ENCODE measurements at regions not wholly inside any gene's neighbourhood (a gene's known extent, or its start where the extent isn't known, plus 50 kb on each side); places are given as distances from the start of the nearest gene placed in this dataset.
"Not testable (repeated sequence)": the region's sequence is repeated elsewhere in the genome, so short reads cannot be mapped to it uniquely, and the experiment has no call there.

GRCh38 chr1:200257235-200257634, 152.6 kb downstream of the ZNF281 start:
- H3K27me3 Mint-ChIP-seq (ENCODE audit: low read depth), result no peaks in the 10 kb centered on the region
- Histone ChIP-seq H3K79me2 (ENCODE audit: insufficient read depth, low read length) (no peaks in the 10 kb centered on the region), H3K14ac (ENCODE audit: insufficient read depth, low read length) (no peak overlapping the region), H2AFZ (ENCODE audit: low read length) (no peak overlapping the region), H3K23ac (ENCODE audit: insufficient read length, low read depth, low read length) (no peak overlapping the region), H2BK15ac (ENCODE audit: low read depth, low read length) (no peak overlapping the region), H2AK5ac (ENCODE audit: insufficient read length, low read length) (no peak overlapping the region), H3K4me1 (ENCODE audit: insufficient read depth, low read length) (no peaks in the 10 kb centered on the region), H3K4me2 (ENCODE audit: insufficient read depth, insufficient read length, low read length) (no peak overlapping the region), H2BK120ac (ENCODE audit: low read depth, low read length, poor library complexity, severe bottlenecking) (no peak overlapping the region), H4K91ac (ENCODE audit: insufficient read length, low read depth, low read length) (no peak overlapping the region), H3K18ac (ENCODE audit: insufficient read length, low read depth, low read length) (no peak overlapping the region), H3K9ac (ENCODE audit: extremely low read depth, insufficient read length, low read length) (no peak overlapping the region), H4K20me1 (ENCODE audit: control insufficient read depth, insufficient read depth, insufficient read length) (no peaks in the 10 kb centered on the region), H3K4ac (ENCODE audit: low read depth, low read length) (no peak overlapping the region), H3K27me3 (ENCODE audit: insufficient read depth, low read length) (no peaks in the 10 kb centered on the region), H3K9me3 (ENCODE audit: control insufficient read depth, low read depth, low read length) (no peaks in the 10 kb centered on the region), H2BK5ac (ENCODE audit: insufficient read length, low read length) (no peak overlapping the region), H3K79me1 (ENCODE audit: insufficient read depth, low read depth, low read length, poor library complexity, severe bottlenecking) (no peaks in the 10 kb centered on the region), H3K56ac (ENCODE audit: insufficient read length, low read depth, low read length) (no peak overlapping the region), H2BK12ac (ENCODE audit: insufficient read length, low read depth, low read length) (no peak overlapping the region), H4K8ac (replicated peaks; ENCODE audit: insufficient read length, low read depth, low read length) (no peak overlapping the region), H3K27ac (ENCODE audit: insufficient read length, low read depth, low read length) (no peak overlapping the region), H4K5ac (ENCODE audit: insufficient read length, low read depth, low read length) (no peak overlapping the region), H3K23me2 (ENCODE audit: insufficient read length, low read depth, low read length, poor library complexity, severe bottlenecking) (no peaks in the 10 kb centered on the region), H2BK20ac (ENCODE audit: low read depth, low read length, poor library complexity, severe bottlenecking) (no peak overlapping the region), H3T11ph (ENCODE audit: low read length) (no peak overlapping the region)
- no peaks in the 10 kb centered on the region for H3K36me3 Mint-ChIP-seq (ENCODE audit: insufficient read depth in 1 of 3, low read depth in 3 of 3)
- H3K27ac Mint-ChIP-seq, result no peak overlapping the region
- no peak overlapping the region for H3K4me3 Mint-ChIP-seq
- no peaks in the 10 kb centered on the region for H3K9me3 Mint-ChIP-seq
- no peak for DNase-seq
- H3K4me1 Mint-ChIP-seq, result no peaks in the 10 kb centered on the region
- WGBS (ENCODE audit: extremely low coverage, insufficient read length, low lambda C conversion rate), result no CpG with 5 or more reads among the region's 10 CpGs
- TF ChIP-seq CTCF (conservative IDR thresholded peaks at IDR 0.05), result no peak

- not testable (repeated sequence) for H3K79me2 ChIP-seq (ENCODE audit: insufficient read depth, low read length); H3K27me3 Mint-ChIP-seq (ENCODE audit: low read depth); H2BK15ac ChIP-seq (ENCODE audit: low read depth, low read length); H3K14ac ChIP-seq (ENCODE audit: insufficient read depth, low read length); H3T11ph ChIP-seq (ENCODE audit: low read length); H3K4me1 ChIP-seq (ENCODE audit: insufficient read depth, low read length); DNase-seq; H3K9ac ChIP-seq (ENCODE audit: extremely low read depth, insufficient read length, low read length); H3K4me2 ChIP-seq (ENCODE audit: insufficient read depth, insufficient read length, low read length); H3K4me3 Mint-ChIP-seq; H4K91ac ChIP-seq (ENCODE audit: insufficient read length, low read depth, low read length); H3K18ac ChIP-seq (ENCODE audit: insufficient read length, low read depth, low read length); H3K4ac ChIP-seq (ENCODE audit: low read depth, low read length); H3K27me3 ChIP-seq (ENCODE audit: insufficient read depth, low read length); H3K23ac ChIP-seq (ENCODE audit: insufficient read length, low read depth, low read length); H3K23me2 ChIP-seq (ENCODE audit: insufficient read length, low read depth, low read length, poor library complexity, severe bottlenecking); H2BK20ac ChIP-seq (ENCODE audit: low read depth, low read length, poor library complexity, severe bottlenecking); H3K9me3 Mint-ChIP-seq; H4K8ac ChIP-seq (replicated peaks; ENCODE audit: insufficient read length, low read depth, low read length); H2BK120ac ChIP-seq (ENCODE audit: low read depth, low read length, poor library complexity, severe bottlenecking); H2AFZ ChIP-seq (ENCODE audit: low read length); H3K9me3 ChIP-seq (ENCODE audit: control insufficient read depth, low read depth, low read length); H4K20me1 ChIP-seq (ENCODE audit: control insufficient read depth, insufficient read depth, insufficient read length); H3K27ac Mint-ChIP-seq; H3K79me1 ChIP-seq (ENCODE audit: insufficient read depth, low read depth, low read length, poor library complexity, severe bottlenecking); H3K36me3 Mint-ChIP-seq (ENCODE audit: insufficient read depth in 1 of 3, low read depth in 3 of 3); H3K56ac ChIP-seq (ENCODE audit: insufficient read length, low read depth, low read length); H2BK12ac ChIP-seq (ENCODE audit: insufficient read length, low read depth, low read length); H3K27ac ChIP-seq (ENCODE audit: insufficient read length, low read depth, low read length); H4K5ac ChIP-seq (ENCODE audit: insufficient read length, low read depth, low read length); H2BK5ac ChIP-seq (ENCODE audit: insufficient read length, low read length); H2AK5ac ChIP-seq (ENCODE audit: insufficient read length, low read length)
- peaks cover 10 to 13% of the 10 kb centered on the region in 2 experiments for H3K4me1 Mint-ChIP-seq
- WGBS (ENCODE audit: extremely low coverage, insufficient read length, low lambda C conversion rate), result 100% methylated on average over 1 of the region's 9 CpGs
These were observed 155.2 kb downstream of the ZNF281 start for GRCh38 chr1:200254602-200255001.

Data from H9 (cell line).